Natural killer cell treated with Interleukin-12 subunit alpha and Interleukin-12 subunit beta and Interleukin-15 and Interleukin-18, amount 100 ng/mL, for 72 hours (primary cell): ENCODE measurements at regions not wholly inside any gene's neighbourhood (a gene's known extent, or its start where the extent isn't known, plus 50 kb on each side); places are given as distances from the start of the nearest gene placed in this dataset.
"Not testable (repeated sequence)": the region's sequence is repeated elsewhere in the genome, so short reads cannot be mapped to it uniquely, and the experiment has no call there.

Experiments used
- ATAC-seq, 2 donors: fragments of 150-1000 bp; cut with Tn5 transposase in 1 of 2; sonication (Bioruptor Pico), chemical (Tn5 transposase) in 1 of 2; 2 replicates each; pipeline ENCODE4 v1.10.0; 2021
- DNase-seq: peaks from one replicate; pipeline ENCODE4 v3.0.0; 2022; ENCODE audit warnings: low spot score
- H3K27ac Mint-ChIP-seq, 2 donors: 1 replicate in 1 of 2; 2 replicates in 1 of 2; pipeline ENCODE4 v1.8.0; 2022; ENCODE audit warnings: mixed read lengths in 2 of 2, mild to moderate bottlenecking in 1 of 2, moderate library complexity in 1 of 2
- H3K27me3 Mint-ChIP-seq, 2 donors: 1 replicate in 1 of 2; 2 replicates in 1 of 2; pipeline ENCODE4 v1.8.0; 2022; ENCODE audit warnings: mixed read lengths in 2 of 2
- H3K36me3 Mint-ChIP-seq: one replicate; pipeline ENCODE4 v1.8.0; 2022; ENCODE audit warnings: mixed read lengths
- H3K4me1 Mint-ChIP-seq, 2 donors: 1 replicate in 1 of 2; 2 replicates in 1 of 2; pipeline ENCODE4 v1.8.0; 2022; ENCODE audit warnings: low read depth in 2 of 2, mixed read lengths in 2 of 2, mild to moderate bottlenecking in 1 of 2
- H3K4me3 Mint-ChIP-seq: one replicate; pipeline ENCODE4 v1.8.0; 2022; ENCODE audit warnings: mixed read lengths
- H3K9me3 Mint-ChIP-seq: 2 replicates; pipeline ENCODE4 v1.8.0; 2022; ENCODE audit warnings: mixed read lengths

- Mint-ChIP-seq H3K4me3 (no peak overlapping the region), H3K27me3 (peaks cover 34 to 39% of the 10 kb centered on the region in 2 donors), H3K4me1 (peaks cover 0 to 4% of the 10 kb centered on the region in 2 donors), H3K36me3 (no peaks in the 10 kb centered on the region), H3K9me3 (no peaks in the 10 kb centered on the region), H3K27ac (no peak overlapping the region)
- no peak for ATAC-seq
- DNase-seq, result no peak
Observed at GRCh38 chr15:39252134-39252470, 328.8 kb upstream of the THBS1 start.

GRCh38 chr15:39253552-39253951, 327.3 kb upstream of the THBS1 start:
- Mint-ChIP-seq H3K4me3 (no peak overlapping the region), H3K36me3 (no peaks in the 10 kb centered on the region), H3K27me3 (peaks cover 29 to 38% of the 10 kb centered on the region in 2 donors), H3K27ac (no peak overlapping the region), H3K9me3 (no peaks in the 10 kb centered on the region), H3K4me1 (peaks cover 0 to 4% of the 10 kb centered on the region in 2 donors)
- no peak for ATAC-seq
- no peak for DNase-seq

DNA sequence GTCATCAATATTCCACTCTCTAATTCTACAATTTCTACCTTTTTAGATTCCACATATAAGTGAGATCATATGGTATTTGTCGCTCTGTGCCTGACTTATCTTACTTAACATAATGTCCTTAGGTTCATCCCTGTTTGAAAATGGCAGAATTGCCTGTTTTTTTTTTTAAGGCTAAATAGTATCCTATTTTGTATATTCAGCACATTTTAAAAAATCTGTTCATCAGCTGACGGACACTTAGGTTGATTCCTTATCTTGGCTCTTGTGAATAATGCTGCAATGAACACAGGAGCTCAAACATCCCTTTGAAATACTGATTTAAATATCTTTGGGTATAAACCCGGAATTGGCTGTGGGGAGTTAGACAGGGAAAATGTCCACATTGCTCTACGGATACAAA, 326.7 kb upstream of the THBS1 start:
- Mint-ChIP-seq H3K27me3 (peaks cover 26 to 35% of the 10 kb centered on the region in 2 donors), H3K36me3 (no peaks in the 10 kb centered on the region), H3K27ac (no peak overlapping the region), H3K4me1 (peaks cover 0 to 4% of the 10 kb centered on the region in 2 donors), H3K4me3 (no peak overlapping the region), H3K9me3 (no peaks in the 10 kb centered on the region)
- ATAC-seq (no peak), DNase-seq (no peak)

GRCh38 chr15:39255760-39256159, 325.1 kb upstream of the THBS1 start:
- Mint-ChIP-seq H3K36me3 (no peaks in the 10 kb centered on the region), H3K4me1 (no peaks in the 10 kb centered on the region), H3K9me3 (no peaks in the 10 kb centered on the region), H3K4me3 (no peak overlapping the region), H3K27me3 (peaks cover 27 to 39% of the 10 kb centered on the region in 2 donors), H3K27ac (no peak overlapping the region)
- DNase-seq, result no peak
- no peak for ATAC-seq

DNA sequence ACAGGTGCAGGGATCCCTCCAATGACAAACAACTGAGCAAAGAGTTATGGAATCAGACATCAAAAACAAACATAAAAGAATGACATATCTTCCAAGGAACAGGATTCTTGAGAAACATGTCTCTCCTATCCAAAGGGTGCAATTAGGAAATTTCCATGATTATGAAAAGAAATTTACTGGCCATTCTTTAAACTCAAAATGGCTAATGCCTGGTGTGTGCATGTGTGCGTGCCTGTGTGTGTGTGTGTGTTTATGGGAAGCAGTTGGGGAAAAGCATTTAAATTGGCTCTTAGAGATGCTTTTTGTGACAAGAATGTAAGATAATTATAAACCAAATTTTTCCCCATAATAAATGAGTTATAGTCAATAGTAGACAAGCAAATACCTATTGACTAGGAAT, 320.5 kb upstream of the THBS1 start:
- Mint-ChIP-seq H3K9me3 (no peaks in the 10 kb centered on the region), H3K4me1 (peaks cover 6 to 10% of the 10 kb centered on the region in 2 donors), H3K4me3 (no peak overlapping the region), H3K27me3 (peaks cover 24 to 32% of the 10 kb centered on the region in 2 donors), H3K36me3 (no peaks in the 10 kb centered on the region), H3K27ac (no peak overlapping the region)
- DNase-seq, result no peak
- no peak for ATAC-seq

GRCh38 chr15:39260791-39261190, 320.1 kb upstream of the THBS1 start:
- no peak overlapping the region for H3K4me3 Mint-ChIP-seq
- no peaks in the 10 kb centered on the region for H3K36me3 Mint-ChIP-seq
- DNase-seq (no peak), ATAC-seq (no peak)
- peaks cover 23 to 31% of the 10 kb centered on the region in 2 donors for H3K27me3 Mint-ChIP-seq
- H3K27ac Mint-ChIP-seq, result no peak overlapping the region
- H3K4me1 Mint-ChIP-seq, result peaks cover 6 to 10% of the 10 kb centered on the region in 2 donors
- H3K9me3 Mint-ChIP-seq, result no peaks in the 10 kb centered on the region

DNA sequence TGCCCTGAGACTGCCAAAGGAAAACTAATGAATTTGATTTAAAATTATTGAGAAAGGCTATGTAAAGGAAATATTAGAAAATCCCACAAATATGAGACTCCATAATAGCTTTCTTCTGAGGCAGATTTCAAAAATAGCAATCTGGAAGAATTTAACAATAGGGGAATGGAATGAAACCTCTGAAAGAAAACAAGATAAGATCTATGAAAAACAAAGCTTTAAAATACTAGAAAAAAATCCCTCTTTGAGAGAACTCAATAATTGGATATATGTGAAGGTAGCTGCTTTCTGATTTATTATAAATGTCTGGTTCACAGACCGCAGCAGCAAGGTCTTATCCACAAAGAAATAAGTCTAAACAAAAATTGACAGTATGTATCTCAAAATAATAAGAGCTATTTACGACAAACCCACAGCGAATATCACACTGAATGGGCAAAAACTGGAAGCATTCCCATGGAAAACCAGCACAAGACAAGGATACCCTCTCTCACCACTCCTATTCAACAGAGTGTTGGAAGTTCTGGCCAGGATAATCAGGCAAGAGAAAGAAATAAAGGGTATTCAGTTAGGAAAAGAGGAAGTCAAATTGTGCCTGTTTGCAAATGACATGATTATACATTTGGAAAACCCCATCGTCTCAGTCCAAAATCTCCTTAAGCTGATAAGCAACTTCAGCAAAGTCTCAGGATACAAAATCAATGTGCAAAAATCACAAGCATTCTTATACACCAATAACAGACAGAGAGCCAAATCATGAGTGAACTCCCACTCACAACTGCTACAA, 319.3 kb upstream of the THBS1 start:
- H3K27ac Mint-ChIP-seq, H3K36me3 Mint-ChIP-seq, ATAC-seq, H3K4me3 Mint-ChIP-seq, DNase-seq, H3K9me3 Mint-ChIP-seq, H3K4me1 Mint-ChIP-seq: not testable (repeated sequence)
- H3K27me3 Mint-ChIP-seq, result peaks cover 23 to 31% of the 10 kb centered on the region in 2 donors

GRCh38 chr15:39262995-39263772, 317.7 kb upstream of the THBS1 start:
- not testable (repeated sequence) for H3K9me3 Mint-ChIP-seq, DNase-seq, ATAC-seq, H3K4me3 Mint-ChIP-seq, H3K4me1 Mint-ChIP-seq, H3K27ac Mint-ChIP-seq, H3K36me3 Mint-ChIP-seq
- H3K27me3 Mint-ChIP-seq, result peaks cover 23% of the 10 kb centered on the region in 2 donors

- peak in 1 of 2 donors; percentile 48 for ATAC-seq
- no peak for DNase-seq
- H3K9me3 Mint-ChIP-seq, result no peaks in the 10 kb centered on the region
- H3K27ac Mint-ChIP-seq, result no peak overlapping the region
- H3K4me1 Mint-ChIP-seq, result peaks cover 6 to 10% of the 10 kb centered on the region in 2 donors
- no peak overlapping the region for H3K4me3 Mint-ChIP-seq
- H3K27me3 Mint-ChIP-seq, result peaks cover 13 to 18% of the 10 kb centered on the region in 2 donors
- no peaks in the 10 kb centered on the region for H3K36me3 Mint-ChIP-seq
Observed at GRCh38 chr15:39265261-39265660, 315.6 kb upstream of the THBS1 start.

- ATAC-seq, result no peak
- Mint-ChIP-seq H3K9me3 (no peaks in the 10 kb centered on the region), H3K4me1 (peaks cover 6 to 10% of the 10 kb centered on the region in 2 donors), H3K27me3 (peaks cover under 1 to 3% of the 10 kb centered on the region in 2 donors), H3K36me3 (no peaks in the 10 kb centered on the region), H3K4me3 (no peak overlapping the region), H3K27ac (no peak overlapping the region)
- DNase-seq, result no peak
Observed at GRCh38 chr15:39266890-39267289, 314.0 kb upstream of the THBS1 start.

- peaks cover 5 to 6% of the 10 kb centered on the region in 2 donors for H3K4me1 Mint-ChIP-seq
- no peak overlapping the region for H3K27ac Mint-ChIP-seq
- H3K9me3 Mint-ChIP-seq, result no peaks in the 10 kb centered on the region
- no peak overlapping the region for H3K4me3 Mint-ChIP-seq
- H3K36me3 Mint-ChIP-seq, result no peaks in the 10 kb centered on the region
- H3K27me3 Mint-ChIP-seq, result peaks cover 0 to 7% of the 10 kb centered on the region in 2 donors
- DNase-seq, result no peak
- no peak for ATAC-seq
Observed at GRCh38 chr15:39267685-39268084, 313.2 kb upstream of the THBS1 start.

DNA sequence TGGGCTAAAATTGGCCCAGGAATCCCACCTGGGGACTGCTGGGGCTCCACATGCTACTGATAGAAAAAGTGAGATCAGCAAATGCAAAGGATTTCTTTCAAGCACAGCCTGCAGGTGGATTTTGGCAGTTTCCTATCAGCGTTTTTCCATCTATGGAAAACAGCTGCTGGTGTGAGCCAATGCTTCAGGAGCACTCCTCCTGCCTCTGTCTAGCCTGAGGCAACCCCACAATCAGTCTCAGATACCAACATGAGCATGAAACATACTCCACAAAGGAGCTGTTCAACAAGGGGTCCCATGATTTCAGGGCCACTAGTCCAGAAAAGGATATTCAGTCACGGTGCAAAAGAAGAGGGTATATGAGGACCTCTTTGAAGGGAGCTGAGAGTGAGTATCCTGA, 311.5 kb upstream of the THBS1 start:
- Mint-ChIP-seq H3K4me3 (no peak overlapping the region), H3K27ac (no peak overlapping the region), H3K4me1 (no peaks in the 10 kb centered on the region), H3K9me3 (no peaks in the 10 kb centered on the region), H3K36me3 (no peaks in the 10 kb centered on the region), H3K27me3 (peaks cover 0 to 7% of the 10 kb centered on the region in 2 donors)
- ATAC-seq (no peak), DNase-seq (no peak)

GRCh38 chr15:39269821-39270220, 311.1 kb upstream of the THBS1 start:
- Mint-ChIP-seq H3K27me3 (peaks cover 0 to 7% of the 10 kb centered on the region in 2 donors), H3K27ac (no peak overlapping the region), H3K9me3 (no peaks in the 10 kb centered on the region), H3K36me3 (no peaks in the 10 kb centered on the region), H3K4me3 (no peak overlapping the region), H3K4me1 (no peaks in the 10 kb centered on the region)
- ATAC-seq (no peak), DNase-seq (no peak)

- Mint-ChIP-seq H3K4me1 (no peaks in the 10 kb centered on the region), H3K36me3 (no peaks in the 10 kb centered on the region), H3K4me3 (no peak overlapping the region), H3K27me3 (peaks cover 0 to 7% of the 10 kb centered on the region in 2 donors), H3K9me3 (no peaks in the 10 kb centered on the region), H3K27ac (no peak overlapping the region)
- ATAC-seq, result peak in 1 of 2 donors; percentile 25
- no peak for DNase-seq
Observed at GRCh38 chr15:39270221-39270855, 310.5 kb upstream of the THBS1 start.
